H1 (cell line): ENCODE measurements at regions not wholly inside any gene's neighbourhood (a gene's known extent, or its start where the extent isn't known, plus 50 kb on each side); places are given as distances from the start of the nearest gene placed in this dataset.

Experiments used
- CTCF ChIA-PET: fragments of 300-600 bp; sonication (Branson Sonifier 250); formaldehyde crosslinking; loops from one replicate; lab custom pipeline; 2021; ENCODE audit not compliant: partially characterized antibody; lab: Charles Lee
- POLR2A ChIA-PET: fragments of 300-600 bp; sonication (Branson Sonifier 250); formaldehyde crosslinking; loops from one replicate; lab custom pipeline; 2021; ENCODE audit warnings: inconsistent platforms; ENCODE audit not compliant: partially characterized antibody; lab: Charles Lee
- DNase-seq, 2 experiments: peaks; one replicate each; pipeline versions ENCODE4 v3.0.0 to v3.0.0-alpha.2; 2010 to 2022; ENCODE audit warnings: low spot score in 2 of 2, low read depth in 1 of 2, mixed read lengths in 1 of 2
- FAIRE-seq: peaks from 2 replicates; lab custom pipeline; 2011; peaks lifted over from hg19 to GRCh38; lab: Jason Lieb, UNC
- H2AFZ ChIP-seq: 2 replicates; pipeline ENCODE4 v1.8.1; 2012; ENCODE audit warnings: low read length, inconsistent platforms
- H2AK5ac ChIP-seq: 2 replicates; pipeline ENCODE4 v1.6.1; 2013; ENCODE audit warnings: low read depth, low read length
- H2BK120ac ChIP-seq: replicated peaks from 2 replicates; pipeline ENCODE3; 2013; ENCODE audit warnings: low read depth, low read length, inconsistent platforms
- H2BK12ac ChIP-seq: 2 replicates; pipeline ENCODE4 v1.6.1; 2013; ENCODE audit warnings: low read depth, low read length
- H2BK15ac ChIP-seq: 2 replicates; pipeline ENCODE4 v1.6.1; 2013; ENCODE audit warnings: low read length
- H2BK20ac ChIP-seq: 2 replicates; pipeline ENCODE4 v1.6.1; 2013; ENCODE audit warnings: low read length
- H2BK5ac ChIP-seq: 2 replicates; pipeline ENCODE4 v1.6.1; 2013; ENCODE audit warnings: low read depth, low read length
- H3K14ac ChIP-seq: 2 replicates; pipeline ENCODE4 v1.6.1; 2013; ENCODE audit warnings: inconsistent platforms; ENCODE audit not compliant: insufficient read length
- H3K18ac ChIP-seq: 2 replicates; pipeline ENCODE4 v1.6.1; 2013; ENCODE audit warnings: low read length; ENCODE audit errors: extremely low read depth
- H3K23ac ChIP-seq: 2 replicates; pipeline ENCODE4 v1.6.1; 2013; ENCODE audit warnings: inconsistent platforms; ENCODE audit not compliant: insufficient read length
- H3K23me2 ChIP-seq: 2 replicates; pipeline ENCODE4 v1.6.1; 2013; ENCODE audit warnings: low read depth, low read length
- H3K27ac ChIP-seq: 2 replicates; pipeline ENCODE4 v1.6.1; 2011; ENCODE audit warnings: low read depth, low read length, inconsistent platforms
- H3K27me3 ChIP-seq, 4 experiments: replicated peaks in 1 of 4; 1 replicate in 1 of 4; 2 replicates in 3 of 4; pipeline versions ENCODE4 v1.6.1 to v1.8.1; 2011 to 2013; ENCODE audit warnings: low read length in 3 of 4, mild to moderate bottlenecking in 3 of 4, inconsistent platforms in 2 of 4, mixed read lengths in 2 of 4, moderate library complexity in 1 of 4; ENCODE audit not compliant: control insufficient read depth in 3 of 4, insufficient read depth in 3 of 4; ENCODE audit errors: extremely low read depth in 1 of 4
- H3K36me3 ChIP-seq, 4 experiments: 2 replicates each; pipeline versions ENCODE4 v1.6.1 to v1.8.1; 2011 to 2013; ENCODE audit warnings: mild to moderate bottlenecking in 4 of 4, low read length in 3 of 4, moderate library complexity in 2 of 4, control low read depth in 1 of 4, inconsistent platforms in 1 of 4; ENCODE audit not compliant: insufficient read depth in 4 of 4, control insufficient read depth in 2 of 4
- H3K4ac ChIP-seq: replicated peaks from 2 replicates; pipeline ENCODE3; 2013; ENCODE audit warnings: low read length, low read depth, mixed read lengths, inconsistent platforms; ENCODE audit not compliant: insufficient read length
- H3K4me1 ChIP-seq, 4 experiments: replicated peaks in 1 of 4; 1 replicate in 1 of 4; 2 replicates in 3 of 4; pipeline versions ENCODE4 v1.6.1 to v1.8.1; 2011 to 2013; ENCODE audit warnings: low read length in 3 of 4, inconsistent platforms in 2 of 4, mixed read lengths in 1 of 4; ENCODE audit not compliant: insufficient read depth in 4 of 4, control insufficient read depth in 3 of 4
- H3K4me2 ChIP-seq, 2 experiments: 2 replicates each; pipeline versions ENCODE4 v1.6.1 to v1.8.1; 2011 to 2013; ENCODE audit warnings: low read depth in 2 of 2, low read length in 2 of 2, control low read depth in 1 of 2, inconsistent platforms in 1 of 2, mild to moderate bottlenecking in 1 of 2; ENCODE audit not compliant: insufficient read depth in 1 of 2
- H3K4me3 ChIP-seq, 4 experiments: fragments of 200-600, 300-600 bp in 1 of 4; sonication (generic), shearing (Covaris generic), sonication (Bioruptor Twin) in 1 of 4; 2 replicates each; pipeline versions ENCODE4 v1.5.1 to v1.8.1; 2011 to 2016; ENCODE audit warnings: low read length in 4 of 4, low read depth in 3 of 4, control low read depth in 2 of 4, inconsistent platforms in 2 of 4, mild to moderate bottlenecking in 2 of 4, mixed read lengths in 1 of 4, moderate library complexity in 1 of 4; ENCODE audit not compliant: insufficient read depth in 2 of 4; ENCODE audit errors: extremely low read depth in 1 of 4
- H3K56ac ChIP-seq: replicated peaks from 2 replicates; pipeline ENCODE3; 2013; ENCODE audit warnings: low read depth, mild to moderate bottlenecking, mixed read lengths, low read length, inconsistent platforms; ENCODE audit not compliant: insufficient read length
- H3K79me1 ChIP-seq: 2 replicates; pipeline ENCODE4 v1.6.1; 2013; ENCODE audit warnings: low read depth, low read length, control low read depth
- H3K79me2 ChIP-seq, 2 experiments: 2 replicates each; pipeline versions ENCODE4 v1.6.1 to v1.8.1; 2012 to 2013; ENCODE audit warnings: low read length in 2 of 2, mild to moderate bottlenecking in 2 of 2, inconsistent platforms in 1 of 2; ENCODE audit not compliant: insufficient read depth in 2 of 2, control insufficient read depth in 1 of 2
- H3K9ac ChIP-seq, 4 experiments: replicated peaks in 1 of 4; 1 replicate in 1 of 4; 2 replicates in 3 of 4; pipeline versions ENCODE4 v1.6.1 to v1.8.1; 2011 to 2013; ENCODE audit warnings: low read depth in 3 of 4, low read length in 3 of 4, control low read depth in 2 of 4, mild to moderate bottlenecking in 2 of 4, moderate library complexity in 2 of 4, inconsistent platforms in 1 of 4; ENCODE audit errors: extremely low read depth in 1 of 4
- H3K9me3 ChIP-seq, 2 experiments: 2 replicates each; pipeline versions ENCODE4 v1.6.1 to v1.8.1; 2012 to 2013; ENCODE audit warnings: mild to moderate bottlenecking in 2 of 2, moderate library complexity in 2 of 2, control low read depth in 1 of 2, inconsistent platforms in 1 of 2, low read depth in 1 of 2, low read length in 1 of 2, mixed read lengths in 1 of 2; ENCODE audit not compliant: insufficient read depth in 2 of 2
- H4K20me1 ChIP-seq, 2 experiments: replicated peaks in 1 of 2; 2 replicates each; pipeline versions ENCODE3 to v1.8.1; 2011 to 2013; ENCODE audit warnings: inconsistent platforms in 2 of 2, low read length in 2 of 2, mild to moderate bottlenecking in 1 of 2; ENCODE audit not compliant: insufficient read depth in 2 of 2, control insufficient read depth in 1 of 2
- H4K5ac ChIP-seq: 2 replicates; pipeline ENCODE4 v1.6.1; 2013; ENCODE audit warnings: low read length, low read depth, mixed read lengths, inconsistent platforms; ENCODE audit not compliant: insufficient read length
- H4K8ac ChIP-seq: 2 replicates; pipeline ENCODE4 v1.8.0; 2013; ENCODE audit warnings: mild to moderate bottlenecking, moderate library complexity, low read length, inconsistent platforms; ENCODE audit not compliant: insufficient read depth; ENCODE audit errors: extremely low read depth
- H4K91ac ChIP-seq: replicated peaks from 2 replicates; pipeline ENCODE3; 2013; ENCODE audit warnings: low read length, mixed read lengths, inconsistent platforms; ENCODE audit not compliant: insufficient read length
- WGBS, 2 experiments: shearing (Covaris generic) in 1 of 2; methylation state at CpG; one replicate each; pipeline versions ENCODE4 v1.1.6 to v1.1.7; 2013 to 2015; ENCODE audit warnings: low lambda C conversion rate in 2 of 2, mixed read lengths in 2 of 2, inconsistent platforms in 1 of 2, low coverage in 1 of 2, missing lambda C conversion rate in 1 of 2; ENCODE audit not compliant: insufficient replicate concordance in 2 of 2, insufficient coverage in 1 of 2, insufficient read length in 1 of 2; ENCODE audit errors: extremely low coverage in 1 of 2, missing lambda C conversion rate in 1 of 2; 5-methylcytosine and 5-hydroxymethylcytosine counted together

GRCh38 chr15:62809115-62809967, 233.2 kb upstream of the TPM1 start:
- Histone ChIP-seq H3K23ac (no peak overlapping the region), H2BK15ac (no peak overlapping the region), H4K8ac (no peak overlapping the region; the same call in 1 of the 2 replicates), H3K79me1 (no peaks in the 10 kb centered on the region), H3K4me1 (peaks cover 0 to 10% (median 8%) of the 10 kb centered on the region in 4 experiments; a peak in 6 of 7 replicates), H3K36me3 (peaks cover 0 to 4% (median 1%) of the 10 kb centered on the region in 4 experiments; a peak in 3 of 8 replicates), H4K20me1 (peaks cover 0 to 1% of the 10 kb centered on the region in 2 experiments), H3K9ac (no peak overlapping the region), H3K9me3 (no peaks in the 10 kb centered on the region), H3K4me3 (no peak overlapping the region), H3K27ac (no peak overlapping the region), H3K4ac (no peak overlapping the region), H4K5ac (no peak overlapping the region), H2BK5ac (no peak overlapping the region), H2AFZ (no peak overlapping the region), H3K14ac (no peak overlapping the region), H3K23me2 (no peaks in the 10 kb centered on the region), H2BK12ac (no peak overlapping the region), H3K4me2 (no peak overlapping the region), H2BK120ac (no peak overlapping the region), H2BK20ac (no peak overlapping the region), H2AK5ac (no peak overlapping the region), H4K91ac (no peak overlapping the region), H3K79me2 (no peaks in the 10 kb centered on the region), H3K18ac (no peak overlapping the region), H3K27me3 (peaks cover 0 to 2% (median 0%) of the 10 kb centered on the region in 4 experiments; a peak in 2 of 7 replicates), H3K56ac (no peak overlapping the region)
- POLR2A ChIA-PET: no interaction called here
- WGBS, 2 experiments: 90% methylated on average over 8 of the region's 8 CpGs; no CpG with 5 or more reads in 1 of the 2 experiments
- CTCF ChIA-PET: interaction anchor here (0.7 to 2.5 kb wide), 6 partner anchors 9 to 67 kb away, joined by 3 to 11 read pairs (median 4); no protein-coding TSS in a partner anchor
- DNase-seq: no peak
- FAIRE-seq: no peak
